K562 (cell line): ENCODE measurements at regions not wholly inside any gene's neighbourhood (a gene's known extent, or its start where the extent isn't known, plus 50 kb on each side); places are given as distances from the start of the nearest gene placed in this dataset.

Experiments
- ATAC-seq: fragments of 200-7000 bp; cut with Tn5 transposase; 3 replicates; pipeline ENCODE4 v1.9.1; 2020; ENCODE audit warnings: moderate library complexity
- BruUV-seq: library from RNA; stranded (reverse); fragments of 400-500 nt; replicated peaks from 2 replicates; lab custom pipeline; 2021; lab: Mats Ljungman, UMichigan
- CTCF ChIA-PET: fragments of 300-600 bp; formaldehyde crosslinking; extraction: SDS; loops from one replicate; lab custom pipeline; 2021; ENCODE audit warnings: low intra/inter-chr PET ratio; lab: Yijun Ruan, JAX
- POLR2A ChIA-PET: fragments of 300-600, 350-650 bp; sonication (Branson Sonifier 250); formaldehyde crosslinking; extraction: SDS; loops from one replicate; lab custom pipeline; 2021; ENCODE audit warnings: antibody characterized with exemption, inconsistent platforms; lab: Yijun Ruan, JAX
- DNase-seq, 4 experiments: peaks; one replicate each; pipeline versions ENCODE4 v3.0.0 to v3.0.0-alpha.2; 2011 to 2018; ENCODE audit warnings: low spot score in 3 of 4, mixed read lengths in 3 of 4; ENCODE audit errors: extremely low read depth in 1 of 4
- FAIRE-seq: peaks from 2 replicates; lab custom pipeline; 2011; peaks lifted over from hg19 to GRCh38; lab: Jason Lieb, UNC
- H2AFZ ChIP-seq: 2 replicates; pipeline ENCODE4 v1.6.0; 2011; ENCODE audit warnings: low read depth, low read length, control low read depth, inconsistent platforms
- H3K27ac ChIP-seq: fragments of 200-600 bp; 3 replicates; pipeline ENCODE4 v1.8.0; 2011; ENCODE audit warnings: low read depth, mild to moderate bottlenecking, control low read depth, inconsistent platforms, low read length, moderate library complexity, mixed read lengths; ENCODE audit errors: extremely low read depth
- H3K27me3 ChIP-seq, 2 experiments: fragments of 300-600 bp in 1 of 2; 2 replicates in 1 of 2; 3 replicates in 1 of 2; pipeline versions ENCODE4 v1.6.0 to v1.8.0; 2011; ENCODE audit warnings: inconsistent platforms in 2 of 2, low read length in 2 of 2, mild to moderate bottlenecking in 1 of 2, mixed read lengths in 1 of 2, moderate library complexity in 1 of 2; ENCODE audit not compliant: control insufficient read depth in 2 of 2, insufficient read depth in 2 of 2
- H3K36me3 ChIP-seq: fragments of 300-600 bp; 3 replicates; pipeline ENCODE4 v1.8.0; 2011; ENCODE audit warnings: mild to moderate bottlenecking, low read length, inconsistent platforms; ENCODE audit not compliant: control insufficient read depth, insufficient read depth
- H3K4me1 ChIP-seq, 2 experiments: fragments of 200-600 bp in 1 of 2; replicated peaks in 1 of 2; 2 replicates in 1 of 2; 3 replicates in 1 of 2; pipeline versions ENCODE4 v1.5.1 to v1.8.0; 2011; ENCODE audit warnings: inconsistent platforms in 2 of 2, low read length in 2 of 2, mild to moderate bottlenecking in 1 of 2, mixed read lengths in 1 of 2, moderate library complexity in 1 of 2; ENCODE audit not compliant: control insufficient read depth in 2 of 2, insufficient read depth in 2 of 2
- H3K4me2 ChIP-seq: 2 replicates; pipeline ENCODE4 v1.6.1; 2011; ENCODE audit warnings: low read length, control low read depth, inconsistent platforms, mixed read lengths; ENCODE audit not compliant: insufficient read depth
- H3K4me3 ChIP-seq: fragments of 200-600 bp; sonication (generic), shearing (Covaris generic); 2 replicates; pipeline ENCODE4 v1.5.1; 2016; ENCODE audit warnings: control low read depth, inconsistent platforms
- H3K79me2 ChIP-seq: fragments of 200-600 bp; 3 replicates; pipeline ENCODE4 v1.8.0; 2011; ENCODE audit warnings: low read length, inconsistent platforms; ENCODE audit not compliant: control insufficient read depth, insufficient read depth
- H3K9ac ChIP-seq, 2 experiments: 2 replicates each; pipeline versions ENCODE4 v1.6.0 to v1.6.1; 2011; ENCODE audit warnings: low read depth in 2 of 2, low read length in 2 of 2, control low read depth in 1 of 2, inconsistent platforms in 1 of 2, mild to moderate bottlenecking in 1 of 2, mixed read lengths in 1 of 2; ENCODE audit not compliant: insufficient read depth in 1 of 2
- H3K9me1 ChIP-seq: one replicate; pipeline ENCODE4 v1.6.0; 2011; ENCODE audit warnings: inconsistent platforms, mild to moderate bottlenecking, low read length, moderate library complexity; ENCODE audit not compliant: control insufficient read depth, insufficient read depth
- H3K9me3 ChIP-seq: replicated peaks from 2 replicates; pipeline ENCODE4 v1.5.1; 2011; ENCODE audit warnings: low read depth, low read length, inconsistent platforms; ENCODE audit not compliant: control insufficient read depth, insufficient read depth
- H4K20me1 ChIP-seq: replicated peaks from 2 replicates; pipeline ENCODE4 v1.6.1; 2011; ENCODE audit warnings: low read length, inconsistent platforms, mixed read lengths; ENCODE audit not compliant: control insufficient read depth, insufficient read depth
- ATF3 ChIP-seq, 2 experiments: fragments of 450-650 bp in 1 of 2; sonication (generic) in 1 of 2; formaldehyde crosslinking in 1 of 2; IDR thresholded peaks in 1 of 2; conservative IDR thresholded peaks in 1 of 2; 2 replicates each; pipeline versions ENCODE4 v1.6.1 to v1.8.1; 2016 to 2023; ENCODE audit warnings: mild to moderate bottlenecking in 2 of 2, moderate library complexity in 2 of 2, inconsistent platforms in 1 of 2, missing genetic modification reagents in 1 of 2
- BRCA1 ChIP-seq, 2 experiments: fragments of 450-650 bp in 1 of 2; sonication (generic) in 1 of 2; formaldehyde crosslinking in 1 of 2; IDR thresholded peaks; 2 replicates each; pipeline versions ENCODE4 v1.5.0 to v1.6.1; 2017 to 2020; ENCODE audit warnings: mild to moderate bottlenecking in 1 of 2, missing genetic modification reagents in 1 of 2
- E2F4 ChIP-seq: sonication (generic); formaldehyde crosslinking; IDR thresholded peaks from 2 replicates; pipeline ENCODE4 v1.8.0; 2022; ENCODE audit warnings: mild to moderate bottlenecking, low read depth, missing genetic modification reagents
- FOXJ3 ChIP-seq: sonication (generic); formaldehyde crosslinking; IDR thresholded peaks from 2 replicates; pipeline ENCODE4 v1.4.0; 2020; ENCODE audit warnings: mild to moderate bottlenecking, missing genetic modification reagents
- HDAC2 ChIP-seq: fragments of 450-650 bp; IDR thresholded peaks from 2 replicates; pipeline ENCODE4 v1.6.1; 2016; ENCODE audit warnings: mild to moderate bottlenecking
- HMG20B ChIP-seq: fragments of 250-450 bp; sonication (Bioruptor Pico); IDR thresholded peaks from 2 replicates; pipeline ENCODE4 v1.5.0; 2021; ENCODE audit warnings: mild to moderate bottlenecking
- L3MBTL2 ChIP-seq: fragments of 450-650 bp; IDR thresholded peaks from 2 replicates; pipeline ENCODE4 v1.6.1; 2016; ENCODE audit warnings: mild to moderate bottlenecking, moderate library complexity
- MAFG ChIP-seq: fragments of 450-650 bp; conservative IDR thresholded peaks from 2 replicates; pipeline ENCODE4 v1.6.1; 2016; ENCODE audit warnings: missing genetic modification characterization, missing compliant biosample characterization
- NFRKB ChIP-seq: fragments of 450-650 bp; IDR thresholded peaks from 2 replicates; pipeline ENCODE4 v1.6.1; 2016; ENCODE audit warnings: low read depth
- THRAP3 ChIP-seq: fragments of 450-650 bp; IDR thresholded peaks from 2 replicates; pipeline ENCODE4 v1.6.1; 2016; ENCODE audit warnings: mild to moderate bottlenecking, inconsistent platforms, borderline replicate concordance
- TRIM24 ChIP-seq, 2 experiments: fragments of 450-650 bp; IDR thresholded peaks; 2 replicates each; pipeline ENCODE4 v1.6.1; 2016
- ZNF217 ChIP-seq: sonication (generic); formaldehyde crosslinking; IDR thresholded peaks from 2 replicates; pipeline ENCODE4 v1.8.0; 2022; ENCODE audit warnings: mild to moderate bottlenecking, missing genetic modification reagents
- ZNF431 ChIP-seq: sonication (generic); formaldehyde crosslinking; IDR thresholded peaks from 2 replicates; pipeline ENCODE4 v1.8.0; 2022; ENCODE audit warnings: mild to moderate bottlenecking, missing genetic modification reagents
- ZNF589 ChIP-seq: fragments of 200-800 bp; sonication (Bioruptor generic); IDR thresholded peaks from 2 replicates; pipeline ENCODE4 v1.6.1; 2016; ENCODE audit warnings: low read depth, missing genetic modification characterization, missing compliant biosample characterization
- WGBS: fragments of 100-300 bp; shearing (Covaris generic); methylation state at CpG from one replicate; pipeline ENCODE4 v1.1.6; 2016; ENCODE audit warnings: low coverage, mixed read lengths; ENCODE audit not compliant: insufficient coverage; ENCODE audit errors: missing lambda C conversion rate; 5-methylcytosine and 5-hydroxymethylcytosine counted together
- in situ Hi-C: fragments of 300-500 bp; cut with MboI; formaldehyde crosslinking; loops from 4 replicates; pipeline ENCODE4 v1.15.0; 2018; ENCODE audit warnings: inconsistent platforms, mixed read lengths
- intact Hi-C: fragments of 100-400 bp; cut with micrococcal nuclease; formaldehyde crosslinking; loops from 2 replicates; pipeline ENCODE4 v1.14.2; 2022

GRCh38 chr3:35401671-35402070 lies 237.7 kb upstream of the ARPP21 start (continued):
- no peak for TF ChIP-seq ATF3 (IDR thresholded peaks at IDR 0.05)
- TF ChIP-seq ATF3 (CRISPR knock-in tag; conservative IDR thresholded peaks at IDR 0.05) = no peak
- TF ChIP-seq MAFG = no peak
- no peak for TF ChIP-seq HDAC2

- Histone ChIP-seq H3K79me2 (no peaks in the 10 kb centered on the region), H3K9ac (no peak overlapping the region), H3K9me1 (no peaks in the 10 kb centered on the region), H3K27me3 (no peaks in the 10 kb centered on the region), H3K9me3 (no peaks in the 10 kb centered on the region; the same call in 1 of the 2 replicates), H3K4me1 (no peaks in the 10 kb centered on the region), H3K36me3 (no peaks in the 10 kb centered on the region), H4K20me1 (no peaks in the 10 kb centered on the region), H3K4me2 (no peak overlapping the region), H2AFZ (no peak overlapping the region), H3K27ac (no peak overlapping the region), H3K4me3 (no peak overlapping the region)
- ChIA-PET POLR2A (no interaction called here), CTCF (no interaction called here)
- no TSS peak for BruUV-seq
- in situ Hi-C loops = no loop called here
- ATAC-seq (no peak), DNase-seq (no peak), FAIRE-seq (no peak)
- intact Hi-C loops = no loop called here
- TF ChIP-seq FOXJ3 (no peak), L3MBTL2 (no peak), ZNF217 (CRISPR knock-in tag) (no peak), ZNF431 (no peak), BRCA1 (IDR thresholded peaks at IDR 0.05) (no peak), BRCA1 (CRISPR knock-in tag; IDR thresholded peaks at IDR 0.05) (no peak), E2F4 (CRISPR knock-in tag) (no peak), ZNF589 (no peak), TRIM24 (IDR thresholded peaks at IDR 0.05) (no peak), HMG20B (CRISPR knock-in tag) (no peak), THRAP3 (no peak), NFRKB (no peak)
- 0% methylated on average over 3 of the region's 3 CpGs for WGBS
These were observed 234.8 kb upstream of the ARPP21 start for GRCh38 chr3:35404571-35404970.
